SK-N-SH (cell line): ENCODE measurements at regions not wholly inside any gene's neighbourhood (a gene's known extent, or its start where the extent isn't known, plus 50 kb on each side); places are given as distances from the start of the nearest gene placed in this dataset.

Experiments
- CTCF ChIA-PET: fragments of 300-600, 350-600 bp; formaldehyde crosslinking; extraction: SDS; loops from one replicate; lab custom pipeline; 2021; lab: Yijun Ruan, JAX
- POLR2A ChIA-PET: fragments of 350-600 bp; sonication (Branson Sonifier 250); formaldehyde crosslinking; extraction: SDS; loops from one replicate; lab custom pipeline; 2020; ENCODE audit warnings: antibody characterized with exemption, inconsistent platforms; lab: Yijun Ruan, JAX
- DNase-seq: peaks from one replicate; pipeline ENCODE4 v3.0.0; 2012
- H2AFZ ChIP-seq: fragments of 200-600 bp; sonication (generic); 2 replicates; pipeline ENCODE4 v1.8.1; 2016; ENCODE audit warnings: antibody characterized with exemption, mild to moderate bottlenecking, low read depth
- H3F3A ChIP-seq: fragments of 200-600 bp; sonication (generic); replicated peaks from 2 replicates; pipeline ENCODE3; 2016; ENCODE audit warnings: antibody characterized with exemption, mild to moderate bottlenecking; ENCODE audit not compliant: insufficient read depth
- H3K27ac ChIP-seq, 2 experiments: fragments of 200-500 bp in 1 of 2; fragments of 200-600 bp in 1 of 2; sonication (Bioruptor generic) in 1 of 2; sonication (generic), shearing (Covaris generic) in 1 of 2; 2 replicates each; pipeline versions ENCODE4 v1.5.1 to v1.6.1; 2014 to 2016; ENCODE audit warnings: low read depth in 2 of 2, inconsistent platforms in 1 of 2, low read length in 1 of 2, mild to moderate bottlenecking in 1 of 2, mixed read lengths in 1 of 2
- H3K27me3 ChIP-seq: fragments of 200-600 bp; sonication (generic), shearing (Covaris generic); 2 replicates; pipeline ENCODE4 v1.6.1; 2016; ENCODE audit warnings: mixed run types; ENCODE audit not compliant: insufficient read depth
- H3K36me3 ChIP-seq, 2 experiments: fragments of 200-500 bp in 1 of 2; fragments of 200-600 bp in 1 of 2; sonication (Bioruptor generic) in 1 of 2; sonication (generic) in 1 of 2; replicated peaks in 1 of 2; 2 replicates each; pipeline versions ENCODE3 to v1.5.1; 2014 to 2016; ENCODE audit warnings: low read length in 1 of 2, mild to moderate bottlenecking in 1 of 2; ENCODE audit not compliant: insufficient read depth in 2 of 2, control insufficient read depth in 1 of 2
- H3K4me1 ChIP-seq, 2 experiments: fragments of 200-500 bp in 1 of 2; fragments of 200-600 bp in 1 of 2; sonication (Bioruptor generic) in 1 of 2; sonication (generic), shearing (Covaris generic) in 1 of 2; 2 replicates each; pipeline versions ENCODE4 v1.5.1 to v1.6.1; 2014 to 2016; ENCODE audit warnings: low read depth in 1 of 2, low read length in 1 of 2, mixed run types in 1 of 2; ENCODE audit not compliant: insufficient read depth in 2 of 2, control insufficient read depth in 1 of 2
- H3K4me2 ChIP-seq: fragments of 200-600 bp; sonication (generic), shearing (Covaris generic); 2 replicates; pipeline ENCODE4 v1.6.1; 2017; ENCODE audit warnings: mixed run types
- H3K4me3 ChIP-seq, 2 experiments: fragments of 200-500 bp in 1 of 2; fragments of 200-600 bp in 1 of 2; sonication (Bioruptor generic) in 1 of 2; sonication (generic), shearing (Covaris generic) in 1 of 2; 2 replicates each; pipeline versions ENCODE4 v1.5.1 to v1.8.1; 2014 to 2016; ENCODE audit warnings: low read depth in 2 of 2, inconsistent platforms in 1 of 2, low read length in 1 of 2, mild to moderate bottlenecking in 1 of 2, mixed read lengths in 1 of 2, moderate library complexity in 1 of 2
- H3K79me2 ChIP-seq: fragments of 200-600 bp; sonication (generic); 2 replicates; pipeline ENCODE4 v1.8.1; 2017; ENCODE audit warnings: mild to moderate bottlenecking; ENCODE audit not compliant: insufficient read depth
- H3K9ac ChIP-seq: fragments of 200-600 bp; sonication (generic); 2 replicates; pipeline ENCODE4 v1.6.1; 2017; ENCODE audit warnings: mixed run types
- H3K9me2 ChIP-seq: fragments of 200-600 bp; sonication (generic); 2 replicates; pipeline ENCODE4 v1.6.1; 2017; ENCODE audit warnings: mixed run types
- H3K9me3 ChIP-seq: fragments of 200-600 bp; sonication (generic); 2 replicates; pipeline ENCODE4 v1.6.1; 2017; ENCODE audit warnings: mixed run types, mild to moderate bottlenecking, moderate library complexity
- H4K20me1 ChIP-seq: fragments of 200-600 bp; sonication (generic); 2 replicates; pipeline ENCODE4 v1.6.1; 2017; ENCODE audit warnings: mild to moderate bottlenecking, mixed run types; ENCODE audit not compliant: insufficient read depth
- CHD2 ChIP-seq: fragments of 150-350 bp; IDR thresholded peaks from 2 replicates; pipeline ENCODE4 v1.6.1; 2018; ENCODE audit warnings: low read length; ENCODE audit not compliant: partially characterized antibody
- ELF1 ChIP-seq: IDR thresholded peaks from 2 replicates; pipeline ENCODE4 v1.4.0; 2012
- EP300 ChIP-seq, 2 experiments: IDR thresholded peaks; 2 replicates each; pipeline versions ENCODE4 v1.4.0 to v1.6.1; 2012; ENCODE audit warnings: borderline replicate concordance in 1 of 2, low read depth in 1 of 2, low read length in 1 of 2
- FOSL2 ChIP-seq: IDR thresholded peaks from 2 replicates; pipeline ENCODE4 v1.4.0; 2012; ENCODE audit warnings: low read depth, mild to moderate bottlenecking, moderate library complexity, borderline replicate concordance
- GABPA ChIP-seq: IDR thresholded peaks from 2 replicates; pipeline ENCODE4 v1.4.0; 2012; ENCODE audit warnings: low read depth, mild to moderate bottlenecking
- GATA2 ChIP-seq: sonication (generic); formaldehyde crosslinking; IDR thresholded peaks from 2 replicates; pipeline ENCODE4 v1.5.0; 2020; ENCODE audit warnings: mild to moderate bottlenecking, missing genetic modification reagents
- IRF3 ChIP-seq: fragments of 150-350 bp; IDR thresholded peaks from 2 replicates; pipeline ENCODE4 v1.6.1; 2016; ENCODE audit warnings: mild to moderate bottlenecking, low read depth, low read length
- JUND ChIP-seq: IDR thresholded peaks from 2 replicates; pipeline ENCODE4 v1.4.0; 2012
- MAX ChIP-seq: IDR thresholded peaks from 2 replicates; pipeline ENCODE4 v1.4.0; 2012; ENCODE audit warnings: low read depth
- MEF2A ChIP-seq: IDR thresholded peaks from 2 replicates; pipeline ENCODE4 v1.4.0; 2012; ENCODE audit warnings: low read depth, borderline replicate concordance
- NFIC ChIP-seq: IDR thresholded peaks from 2 replicates; pipeline ENCODE4 v1.4.0; 2012; ENCODE audit warnings: borderline replicate concordance
- NRF1 ChIP-seq: IDR thresholded peaks from 2 replicates; pipeline ENCODE4 v1.6.1; 2012; ENCODE audit warnings: low read depth, mild to moderate bottlenecking, low read length
- POLR2AphosphoS5 ChIP-seq: IDR thresholded peaks from 2 replicates; pipeline ENCODE4 v1.6.1; 2012; ENCODE audit warnings: low read depth, low read length
- REST ChIP-seq: IDR thresholded peaks from 2 replicates; pipeline ENCODE4 v1.6.1; 2012; ENCODE audit warnings: mild to moderate bottlenecking, low read depth, low read length, moderate library complexity
- RFX5 ChIP-seq: IDR thresholded peaks from 2 replicates; pipeline ENCODE4 v1.6.1; 2012; ENCODE audit warnings: mild to moderate bottlenecking, improper control_type of control experiment, low read length
- RXRA ChIP-seq: IDR thresholded peaks from 2 replicates; pipeline ENCODE4 v1.4.0; 2012; ENCODE audit warnings: low read depth, mild to moderate bottlenecking, borderline replicate concordance
- SIN3A ChIP-seq: IDR thresholded peaks from 2 replicates; pipeline ENCODE4 v1.6.1; 2012; ENCODE audit warnings: low read depth, mild to moderate bottlenecking, low read length, moderate library complexity, borderline replicate concordance
- SMC3 ChIP-seq: IDR thresholded peaks from 2 replicates; pipeline ENCODE4 v1.6.1; 2012; ENCODE audit warnings: low read depth, low read length, improper control_type of control experiment
- ZBTB33 ChIP-seq: IDR thresholded peaks from 2 replicates; pipeline ENCODE4 v1.4.0; 2012; ENCODE audit warnings: low read depth, borderline replicate concordance
- WGBS: methylation state at CpG from one replicate; pipeline ENCODE4 v1.1.6; 2017; ENCODE audit warnings: low lambda C conversion rate; 5-methylcytosine and 5-hydroxymethylcytosine counted together

GRCh38 chr4:84385203-84385602 lies 113.9 kb downstream of the NKX6-1 start:
- CTCF ChIA-PET: no interaction called here
- Histone ChIP-seq H4K20me1 (no peaks in the 10 kb centered on the region), H3K27ac (no peak overlapping the region), H3K4me3 (no peak overlapping the region), H3F3A (no peaks in the 10 kb centered on the region), H3K9me3 (no peaks in the 10 kb centered on the region), H3K36me3 (no peaks in the 10 kb centered on the region), H2AFZ (no peak overlapping the region), H3K9me2 (no peaks in the 10 kb centered on the region), H3K4me2 (no peak overlapping the region), H3K79me2 (no peaks in the 10 kb centered on the region), H3K27me3 (no peaks in the 10 kb centered on the region), H3K9ac (no peak overlapping the region), H3K4me1 (no peaks in the 10 kb centered on the region)
- TF ChIP-seq GATA2 (no peak), RFX5 (no peak)
- 7% methylated on average over 2 of the region's 2 CpGs for WGBS
- POLR2A ChIA-PET: no interaction called here
- no peak for DNase-seq

GRCh38 chr4:84384801-84385200 lies 114.3 kb downstream of the NKX6-1 start:
- no peak overlapping the region for H2AFZ ChIP-seq
- no peaks in the 10 kb centered on the region for H3K9me3 ChIP-seq
- CTCF ChIA-PET: no interaction called here
- no peaks in the 10 kb centered on the region for H3K27me3 ChIP-seq
- no peak overlapping the region for H3K4me3 ChIP-seq
- H3K4me1 ChIP-seq: no peaks in the 10 kb centered on the region
- no peaks in the 10 kb centered on the region for H3K9me2 ChIP-seq
- DNase-seq: no peak
- TF ChIP-seq POLR2AphosphoS5 (no peak), GABPA (no peak), CHD2 (no peak), SMC3 (no peak), MEF2A (no peak), SIN3A (no peak), RXRA (no peak), NRF1 (no peak), ZBTB33 (no peak), FOSL2 (no peak), NFIC (no peak)
- H3K79me2 ChIP-seq: no peaks in the 10 kb centered on the region
- no peaks in the 10 kb centered on the region for H3F3A ChIP-seq
- 43% methylated on average over 1 of the region's 1 CpG for WGBS
- H4K20me1 ChIP-seq: no peaks in the 10 kb centered on the region
- no peak overlapping the region for H3K27ac ChIP-seq
- H3K4me2 ChIP-seq: no peak overlapping the region
- H3K36me3 ChIP-seq: no peaks in the 10 kb centered on the region
- POLR2A ChIA-PET: no interaction called here
- H3K9ac ChIP-seq: no peak overlapping the region

GRCh38 chr4:84381759-84382158 lies 117.3 kb downstream of the NKX6-1 start:
- Histone ChIP-seq H3F3A (no peaks in the 10 kb centered on the region), H3K27me3 (no peaks in the 10 kb centered on the region), H3K4me2 (no peak overlapping the region), H3K9me3 (no peaks in the 10 kb centered on the region), H3K27ac (no peak overlapping the region), H2AFZ (no peak overlapping the region), H3K36me3 (no peaks in the 10 kb centered on the region), H3K9me2 (no peaks in the 10 kb centered on the region), H3K4me3 (no peak overlapping the region), H4K20me1 (no peaks in the 10 kb centered on the region), H3K4me1 (no peaks in the 10 kb centered on the region), H3K79me2 (no peaks in the 10 kb centered on the region), H3K9ac (no peak overlapping the region)
- ChIA-PET CTCF (no interaction called here), POLR2A (no interaction called here)
- DNase-seq: no peak
- TF ChIP-seq JUND: no peak
- TF ChIP-seq EP300 (IDR thresholded peaks at IDR 0.05; ENCODE audit: borderline replicate concordance in 1 of 2, low read depth in 1 of 2, low read length in 1 of 2): no peak
- TF ChIP-seq GATA2: no peak
- TF ChIP-seq MAX: no peak
- TF ChIP-seq IRF3: no peak
- no peak for TF ChIP-seq ELF1
- TF ChIP-seq REST: no peak
- TF ChIP-seq GABPA: no peak
